A673 (cell line): ENCODE measurements at regions not wholly inside any gene's neighbourhood (a gene's known extent, or its start where the extent isn't known, plus 50 kb on each side); places are given as distances from the start of the nearest gene placed in this dataset.

Source experiments
- BruUV-seq: library from RNA; stranded (reverse); fragments of 400-500 nt; replicated peaks from 2 replicates; lab custom pipeline; 2021; lab: Mats Ljungman, UMichigan
- CTCF ChIA-PET: fragments of 300-600 bp; sonication (Branson Sonifier 250); formaldehyde crosslinking; loops from one replicate; lab custom pipeline; 2022; ENCODE audit warnings: antibody characterized with exemption; lab: Charles Lee
- POLR2A ChIA-PET: fragments of 300-600 bp; sonication (Branson Sonifier 250); formaldehyde crosslinking; loops from one replicate; lab custom pipeline; 2022; ENCODE audit warnings: antibody characterized with exemption; ENCODE audit not compliant: low non-redundant PET; lab: Charles Lee
- DNase-seq: peaks from one replicate; pipeline ENCODE4 v3.0.0-alpha.2; 2015; ENCODE audit warnings: low spot score
- H3K27ac ChIP-seq: fragments of 200-600 bp; sonication (generic); 2 replicates; pipeline ENCODE4 v1.5.1; 2016; ENCODE audit warnings: mixed run types, low read depth, mild to moderate bottlenecking, mixed read lengths, antibody characterized with exemption, low read length; ENCODE audit not compliant: poor library complexity, severe bottlenecking
- H3K27me3 ChIP-seq: fragments of 200-600 bp; sonication (generic); replicated peaks from 2 replicates; pipeline ENCODE4 v1.6.1; 2017; ENCODE audit warnings: mixed run types, low read depth, mild to moderate bottlenecking, mixed read lengths, antibody characterized with exemption, low read length; ENCODE audit not compliant: insufficient read depth, poor library complexity
- H3K36me3 ChIP-seq: fragments of 200-600 bp; sonication (generic); 2 replicates; pipeline ENCODE4 v1.6.1; 2016; ENCODE audit warnings: mixed run types, mild to moderate bottlenecking, mixed read lengths, antibody characterized with exemption, low read length; ENCODE audit not compliant: insufficient read depth, poor library complexity, severe bottlenecking
- H3K4me1 ChIP-seq: fragments of 200-600 bp; sonication (generic); 2 replicates; pipeline ENCODE4 v1.6.1; 2017; ENCODE audit warnings: mixed run types, mild to moderate bottlenecking, mixed read lengths, antibody characterized with exemption, low read length; ENCODE audit not compliant: insufficient read depth, poor library complexity, severe bottlenecking
- H3K4me3 ChIP-seq: fragments of 200-600 bp; sonication (generic); 2 replicates; pipeline ENCODE4 v1.5.1; 2016; ENCODE audit warnings: low read depth, mixed run types, mild to moderate bottlenecking, mixed read lengths, low read length; ENCODE audit not compliant: poor library complexity, severe bottlenecking
- H3K9me3 ChIP-seq: fragments of 200-600 bp; sonication (generic); 2 replicates; pipeline ENCODE4 v1.6.1; 2016; ENCODE audit warnings: mixed run types, low read depth, mild to moderate bottlenecking, mixed read lengths, antibody characterized with exemption, low read length; ENCODE audit not compliant: poor library complexity, severe bottlenecking
- EZH2 ChIP-seq: fragments of 200-600 bp; sonication (generic); IDR thresholded peaks from 2 replicates; pipeline ENCODE4 v1.6.1; 2017; ENCODE audit warnings: borderline replicate concordance, low read depth, mild to moderate bottlenecking, mixed read lengths, antibody characterized with exemption, low read length; ENCODE audit not compliant: poor library complexity, severe bottlenecking
- intact Hi-C: fragments of 100-400 bp; cut with micrococcal nuclease; formaldehyde crosslinking; loops from one replicate; pipeline ENCODE4 v1.10.0; 2022; ENCODE audit not compliant: unreplicated experiment
- TF ChIP-seq, protein P1 (sequence below): fragments of 300-800, 200-600 bp; sonication (generic); conservative IDR thresholded peaks from 2 replicates; pipeline ENCODE4 v1.5.1; 2017; ENCODE audit warnings: low read depth, mild to moderate bottlenecking, antibody characterized with exemption, low read length, moderate library complexity, mixed read lengths

DNA sequence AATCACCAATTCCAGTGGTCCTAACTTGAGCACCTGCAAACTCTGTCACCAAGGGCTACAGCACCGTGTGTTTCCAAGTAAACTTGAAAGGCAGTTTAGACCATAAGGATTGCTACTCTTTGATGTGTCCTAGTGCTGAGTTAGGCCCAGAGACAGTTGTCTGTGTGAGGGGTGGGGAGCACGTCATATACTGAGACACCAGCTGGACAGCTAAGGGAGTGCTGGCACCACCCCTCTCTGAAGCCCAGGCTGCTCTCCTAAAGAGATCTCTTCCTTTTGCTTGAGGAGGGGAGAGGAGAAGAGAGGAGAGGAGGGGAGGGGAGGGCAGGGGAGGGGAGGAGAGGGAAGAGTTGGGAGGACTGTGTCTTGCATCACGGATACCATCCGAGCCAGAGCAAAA is 218.7 kb upstream of the TACR3 start:
- Histone ChIP-seq H3K27ac (no peak overlapping the region), H3K27me3 (no peaks in the 10 kb centered on the region), H3K36me3 (no peaks in the 10 kb centered on the region), H3K4me3 (no peak overlapping the region), H3K9me3 (no peaks in the 10 kb centered on the region), H3K4me1 (no peaks in the 10 kb centered on the region)
- TF ChIP-seq, protein P1, sequence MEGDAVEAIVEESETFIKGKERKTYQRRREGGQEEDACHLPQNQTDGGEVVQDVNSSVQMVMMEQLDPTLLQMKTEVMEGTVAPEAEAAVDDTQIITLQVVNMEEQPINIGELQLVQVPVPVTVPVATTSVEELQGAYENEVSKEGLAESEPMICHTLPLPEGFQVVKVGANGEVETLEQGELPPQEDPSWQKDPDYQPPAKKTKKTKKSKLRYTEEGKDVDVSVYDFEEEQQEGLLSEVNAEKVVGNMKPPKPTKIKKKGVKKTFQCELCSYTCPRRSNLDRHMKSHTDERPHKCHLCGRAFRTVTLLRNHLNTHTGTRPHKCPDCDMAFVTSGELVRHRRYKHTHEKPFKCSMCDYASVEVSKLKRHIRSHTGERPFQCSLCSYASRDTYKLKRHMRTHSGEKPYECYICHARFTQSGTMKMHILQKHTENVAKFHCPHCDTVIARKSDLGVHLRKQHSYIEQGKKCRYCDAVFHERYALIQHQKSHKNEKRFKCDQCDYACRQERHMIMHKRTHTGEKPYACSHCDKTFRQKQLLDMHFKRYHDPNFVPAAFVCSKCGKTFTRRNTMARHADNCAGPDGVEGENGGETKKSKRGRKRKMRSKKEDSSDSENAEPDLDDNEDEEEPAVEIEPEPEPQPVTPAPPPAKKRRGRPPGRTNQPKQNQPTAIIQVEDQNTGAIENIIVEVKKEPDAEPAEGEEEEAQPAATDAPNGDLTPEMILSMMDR = no peak
- TF ChIP-seq EZH2 = no peak
- no TSS peak for BruUV-seq
- ChIA-PET CTCF (no interaction called here), POLR2A (no interaction called here)
- DNase-seq = no peak
- intact Hi-C loops = loop anchor here (10.0 kb wide), 1 partner anchor 894 kb away; no protein-coding TSS in a partner anchor

DNA sequence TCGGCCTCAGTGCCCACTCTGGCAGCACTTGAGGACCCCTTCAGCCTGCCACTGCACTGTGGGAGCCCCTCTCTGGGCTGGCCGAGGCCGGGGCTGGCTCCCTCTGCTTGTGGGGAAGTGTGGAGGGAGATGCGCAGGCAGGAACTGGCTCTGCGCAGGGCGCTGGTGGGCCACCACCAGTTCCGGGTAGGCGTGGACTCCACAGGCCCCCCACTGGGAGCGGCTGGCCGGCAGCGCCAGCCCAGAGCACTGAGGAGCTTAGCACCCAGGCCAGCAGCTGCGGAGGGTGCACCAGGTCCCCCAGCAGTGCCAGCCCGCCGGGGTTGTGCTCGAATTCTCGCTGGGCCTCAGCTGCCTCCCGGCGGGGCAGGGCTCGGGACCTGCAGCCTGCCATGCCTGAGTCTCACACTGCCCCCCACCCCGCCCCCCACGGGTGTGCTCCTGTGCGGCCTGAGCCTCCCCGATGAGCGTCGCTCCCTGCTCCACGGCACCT is 216.9 kb upstream of the TACR3 start:
- CTCF ChIA-PET = no interaction called here
- intact Hi-C loops = loop anchor here (10.0 kb wide), 1 partner anchor 892 kb away; no protein-coding TSS in a partner anchor
- Histone ChIP-seq H3K4me3 (no peak overlapping the region), H3K27me3 (no peaks in the 10 kb centered on the region), H3K4me1 (no peaks in the 10 kb centered on the region), H3K9me3 (no peaks in the 10 kb centered on the region), H3K36me3 (no peaks in the 10 kb centered on the region), H3K27ac (no peak overlapping the region)
- no peak for DNase-seq
- POLR2A ChIA-PET = no interaction called here
- TF ChIP-seq, protein P1 = no peak
- TF ChIP-seq EZH2 = no peak
- BruUV-seq = no TSS peak

DNA sequence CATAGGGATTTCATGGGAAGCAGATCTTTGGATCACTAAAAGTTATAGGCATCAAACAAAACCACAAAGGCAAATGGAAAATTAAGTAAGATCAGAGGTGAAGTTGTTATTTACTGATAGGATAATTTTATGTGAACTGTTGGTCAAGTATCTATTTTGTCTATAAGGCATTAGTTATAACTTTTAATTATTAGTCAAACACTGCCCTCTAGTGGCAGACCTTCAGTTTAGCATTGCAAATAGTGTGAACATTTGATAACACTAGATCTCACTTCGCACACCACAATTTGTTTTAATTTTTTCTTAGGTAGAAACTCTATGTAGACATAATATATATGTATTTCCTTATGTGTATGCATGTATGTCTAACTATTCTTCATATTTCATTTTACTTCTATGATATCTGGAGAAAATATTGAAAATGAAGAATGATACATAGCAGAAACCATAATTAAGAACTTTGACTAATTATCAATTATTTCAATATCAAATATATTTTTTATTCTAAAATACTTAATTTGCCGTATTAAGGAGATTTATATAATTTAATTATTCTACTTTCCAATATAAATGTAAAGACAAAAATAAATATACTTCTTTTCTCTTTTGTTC is 214.5 kb upstream of the TACR3 start:
- Histone ChIP-seq H3K36me3 (no peaks in the 10 kb centered on the region), H3K4me3 (no peak overlapping the region), H3K4me1 (no peaks in the 10 kb centered on the region), H3K27me3 (no peaks in the 10 kb centered on the region), H3K9me3 (no peaks in the 10 kb centered on the region), H3K27ac (no peak overlapping the region)
- TF ChIP-seq EZH2 = no peak
- TF ChIP-seq, protein P1 = peak; percentile 77
- CTCF ChIA-PET = no interaction called here
- POLR2A ChIA-PET = no interaction called here
- intact Hi-C loops = loop anchor here (5.0 to 10.0 kb wide), 2 partner anchors 832 to 889 kb away; no protein-coding TSS in a partner anchor
- no TSS peak for BruUV-seq
- DNase-seq = peak; percentile 62
